NCI-H69 (cell line): ENCODE measurements at regions not wholly inside any gene's neighbourhood (a gene's known extent, or its start where the extent isn't known, plus 50 kb on each side); places are given as distances from the start of the nearest gene placed in this dataset.

Experiments used
- DNase-seq: peaks from one replicate; lab custom pipeline; 2025; lab: John Stamatoyannopoulos, UW

GRCh38 chr2:75808793-75809535 lies 98.2 kb upstream of the GCFC2 start:
- DNase-seq, result no peak

GRCh38 chr2:75807992-75808391 lies 97.3 kb upstream of the GCFC2 start:
- no peak for DNase-seq

GRCh38 chr2:75801234-75801982 lies 90.7 kb upstream of the GCFC2 start:
- no peak for DNase-seq

- no peak for DNase-seq
Observed at GRCh38 chr2:75800456-75800855, 89.7 kb upstream of the GCFC2 start.

- DNase-seq, result no peak
Observed at GRCh38 chr2:75799859-75800258, 89.1 kb upstream of the GCFC2 start.

GRCh38 chr2:75798569-75798968 lies 87.9 kb upstream of the GCFC2 start:
- no peak for DNase-seq

GRCh38 chr2:75792996-75793395 lies 82.3 kb upstream of the GCFC2 start:
- DNase-seq, result no peak

GRCh38 chr2:75792146-75792545 lies 81.4 kb upstream of the GCFC2 start:
- no peak for DNase-seq

GRCh38 chr2:75790814-75791467 lies 80.2 kb upstream of the GCFC2 start:
- no peak for DNase-seq

- no peak for DNase-seq
Observed at GRCh38 chr2:75790121-75790813, 79.6 kb upstream of the GCFC2 start.

- DNase-seq, result no peak
Observed at GRCh38 chr2:75788902-75789301, 78.2 kb upstream of the GCFC2 start.

GRCh38 chr2:75788154-75788553 lies 77.4 kb upstream of the GCFC2 start:
- DNase-seq, result no peak

GRCh38 chr2:75787532-75788132 lies 76.9 kb upstream of the GCFC2 start:
- DNase-seq, result peak; percentile 57

GRCh38 chr2:75775311-75775823 lies 64.7 kb upstream of the GCFC2 start:
- no peak for DNase-seq

- no peak for DNase-seq
Observed at GRCh38 chr2:75772908-75773630, 62.4 kb upstream of the GCFC2 start.

- DNase-seq, result no peak
Observed at GRCh38 chr2:75765798-75766197, 55.1 kb upstream of the GCFC2 start.

GRCh38 chr2:75764611-75765010 lies 53.9 kb upstream of the GCFC2 start:
- no peak for DNase-seq
